Endothelial cell of umbilical vein (primary cell): ENCODE measurements at regions not wholly inside any gene's neighbourhood (a gene's known extent, or its start where the extent isn't known, plus 50 kb on each side); places are given as distances from the start of the nearest gene placed in this dataset.

Experiments used
- BruUV-seq: library from RNA; stranded (reverse); fragments of 400-500 nt; replicated peaks from 2 replicates; lab custom pipeline; 2021; lab: Mats Ljungman, UMichigan
- CTCF ChIA-PET: fragments of 300-600, 350-600 bp; sonication (Branson Sonifier 250); formaldehyde crosslinking; loops from one replicate; lab custom pipeline; 2021; ENCODE audit warnings: antibody characterized with exemption, inconsistent platforms; lab: Charles Lee
- POLR2A ChIA-PET: fragments of 300-600, 350-600 bp; sonication (Branson Sonifier 250); formaldehyde crosslinking; loops from one replicate; lab custom pipeline; 2021; ENCODE audit warnings: antibody characterized with exemption, inconsistent platforms; lab: Charles Lee
- DNase-seq: peaks from one replicate; pipeline ENCODE4 v3.0.0-alpha.2; 2011; ENCODE audit warnings: low read depth, low spot score
- FAIRE-seq: peaks from 2 replicates; lab custom pipeline; 2011; peaks lifted over from hg19 to GRCh38; lab: Jason Lieb, UNC
- H2AFZ ChIP-seq: 2 replicates; pipeline ENCODE4 v1.6.0; 2012; ENCODE audit warnings: low read depth, low read length, control low read depth, inconsistent platforms
- H3K27ac ChIP-seq: 2 replicates; pipeline ENCODE4 v1.5.1; 2011; ENCODE audit warnings: low read depth, mild to moderate bottlenecking, control low read depth, low read length, moderate library complexity; ENCODE audit not compliant: insufficient read depth
- H3K27me3 ChIP-seq, 2 experiments: 2 replicates each; pipeline versions ENCODE4 v1.6.0 to v1.6.1; 2011; ENCODE audit warnings: low read length in 2 of 2, mixed read lengths in 1 of 2; ENCODE audit not compliant: control insufficient read depth in 2 of 2, insufficient read depth in 2 of 2
- H3K36me3 ChIP-seq, 2 experiments: 2 replicates in 1 of 2; 3 replicates in 1 of 2; pipeline ENCODE4 v1.5.1; 2011; ENCODE audit warnings: low read length in 2 of 2, mild to moderate bottlenecking in 1 of 2, moderate library complexity in 1 of 2; ENCODE audit not compliant: control insufficient read depth in 2 of 2, insufficient read depth in 2 of 2; ENCODE audit errors: extremely low read depth in 1 of 2
- H3K4me1 ChIP-seq: 3 replicates; pipeline ENCODE4 v1.5.1; 2011; ENCODE audit warnings: mild to moderate bottlenecking, low read length; ENCODE audit not compliant: control insufficient read depth, insufficient read depth; ENCODE audit errors: extremely low read depth
- H3K4me2 ChIP-seq: 2 replicates; pipeline ENCODE4 v1.6.1; 2011; ENCODE audit warnings: low read length, control low read depth, mixed read lengths; ENCODE audit not compliant: insufficient read depth
- H3K4me3 ChIP-seq, 3 experiments: fragments of 200-600 bp in 1 of 3; sonication (generic), shearing (Covaris generic) in 1 of 3; replicated peaks in 1 of 3; 2 replicates each; pipeline ENCODE4 v1.5.1; 2011 to 2016; ENCODE audit warnings: control low read depth in 3 of 3, low read length in 3 of 3, mild to moderate bottlenecking in 2 of 3, inconsistent platforms in 1 of 3, low read depth in 1 of 3, moderate library complexity in 1 of 3; ENCODE audit not compliant: insufficient read depth in 1 of 3
- H3K79me2 ChIP-seq: 2 replicates; pipeline ENCODE4 v1.6.0; 2012; ENCODE audit warnings: low read length, inconsistent platforms; ENCODE audit not compliant: control insufficient read depth, insufficient read depth
- H3K9ac ChIP-seq: replicated peaks from 2 replicates; pipeline ENCODE3; 2011; ENCODE audit warnings: low read length, control low read depth; ENCODE audit not compliant: insufficient read depth; ENCODE audit errors: extremely low read depth
- H3K9me1 ChIP-seq: replicated peaks from 3 replicates; pipeline ENCODE4 v1.6.0; 2011; ENCODE audit warnings: mild to moderate bottlenecking, low read length; ENCODE audit not compliant: control insufficient read depth, insufficient read depth; ENCODE audit errors: extremely low read depth
- H3K9me3 ChIP-seq: replicated peaks from 2 replicates; pipeline ENCODE4 v1.5.1; 2012; ENCODE audit warnings: low read length, inconsistent platforms; ENCODE audit not compliant: control insufficient read depth, insufficient read depth
- H4K20me1 ChIP-seq: replicated peaks from 2 replicates; pipeline ENCODE3; 2011; ENCODE audit warnings: mild to moderate bottlenecking, low read length; ENCODE audit not compliant: control insufficient read depth, insufficient read depth; ENCODE audit errors: extremely low read depth
- EZH2 ChIP-seq: IDR thresholded peaks from 2 replicates; pipeline ENCODE4 v1.6.1; 2012; ENCODE audit warnings: borderline replicate concordance, low read depth, mild to moderate bottlenecking, moderate library complexity, low read length, inconsistent platforms; ENCODE audit not compliant: severe bottlenecking
- JUN ChIP-seq: IDR thresholded peaks from 2 replicates; pipeline ENCODE4 v1.6.1; 2011; ENCODE audit warnings: borderline replicate concordance, low read depth; ENCODE audit not compliant: insufficient read length, insufficient read depth
- POLR2AphosphoS5 ChIP-seq: IDR thresholded peaks from 2 replicates; pipeline ENCODE4 v1.6.1; 2012; ENCODE audit warnings: low read depth, mild to moderate bottlenecking, control low read depth, low read length, moderate library complexity; ENCODE audit not compliant: insufficient read depth
- dilution Hi-C: fragments of 300-500 bp; cut with MboI; formaldehyde crosslinking; loops from one replicate; pipeline ENCODE4 v1.15.0; 2019; ENCODE audit warnings: low sequenced_read_pairs; ENCODE audit not compliant: extremely low pct_ligation_motif_present
- intact Hi-C: fragments of 100-400 bp; cut with micrococcal nuclease; formaldehyde crosslinking; loops from one replicate; pipeline ENCODE4 v1.10.0; 2022
- TF ChIP-seq, protein P1 (sequence below), 2 donors: IDR thresholded peaks; 1 replicate in 1 of 2; 2 replicates in 1 of 2; pipeline ENCODE4 v1.5.1; 2011; ENCODE audit warnings: low read length in 2 of 2, mild to moderate bottlenecking in 2 of 2, moderate library complexity in 2 of 2, control low read depth in 1 of 2, inconsistent platforms in 1 of 2, low read depth in 1 of 2; ENCODE audit not compliant: insufficient read depth in 1 of 2; ENCODE audit errors: extremely low read depth in 1 of 2

DNA sequence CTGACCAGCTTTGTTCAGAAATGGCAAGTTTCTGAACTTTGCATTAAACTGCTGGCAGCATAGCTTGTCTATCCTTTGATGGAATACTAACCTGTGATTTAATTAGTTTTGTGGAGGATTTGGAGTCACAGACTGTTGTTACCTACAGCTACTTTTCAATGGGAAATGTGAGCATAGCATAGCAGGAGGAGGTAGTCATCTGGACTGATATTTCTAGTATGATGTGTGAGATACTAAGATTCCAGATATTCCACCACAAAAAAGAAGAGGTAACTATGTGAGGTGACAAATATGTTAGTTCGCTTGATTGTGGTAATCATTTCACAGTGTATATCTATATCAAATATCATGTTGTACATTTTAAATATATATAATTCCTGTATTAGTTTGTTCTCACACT lies 833.0 kb downstream of the SLC6A15 start:
- Histone ChIP-seq H3K9me1 (no peaks in the 10 kb centered on the region), H2AFZ (no peak overlapping the region), H3K9me3 (no peaks in the 10 kb centered on the region), H4K20me1 (no peaks in the 10 kb centered on the region), H3K27me3 (no peaks in the 10 kb centered on the region), H3K36me3 (no peaks in the 10 kb centered on the region), H3K9ac (no peak overlapping the region), H3K27ac (no peak overlapping the region), H3K79me2 (no peaks in the 10 kb centered on the region), H3K4me2 (no peak overlapping the region), H3K4me1 (no peaks in the 10 kb centered on the region), H3K4me3 (no peak overlapping the region)
- ChIA-PET CTCF (no interaction called here), POLR2A (no interaction called here)
- intact Hi-C loops = no loop called here
- dilution Hi-C loops = no loop called here
- DNase-seq (no peak), FAIRE-seq (no peak)
- TF ChIP-seq JUN (no peak), EZH2 (no peak)
- no TSS peak for BruUV-seq

DNA sequence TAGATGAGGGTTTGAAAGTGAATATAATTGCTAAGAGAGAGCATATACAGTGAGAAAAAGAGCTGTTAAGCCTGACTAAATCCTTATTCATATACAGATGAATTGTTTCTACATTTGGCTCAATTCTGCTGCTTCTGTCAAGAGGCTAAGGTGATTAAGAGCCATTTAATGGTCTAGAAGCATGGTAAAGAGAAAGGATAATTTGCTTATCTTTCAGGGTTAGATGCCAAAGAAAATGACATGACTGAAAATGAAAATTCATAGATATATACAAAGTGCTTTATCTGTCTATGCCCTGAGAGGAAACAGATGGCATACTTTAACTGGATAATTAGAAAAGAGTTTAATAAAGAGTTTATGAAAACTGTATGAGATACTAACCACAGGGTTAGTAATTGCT lies 834.9 kb downstream of the SLC6A15 start:
- DNase-seq = no peak
- Histone ChIP-seq H3K4me2 (no peak overlapping the region), H2AFZ (no peak overlapping the region), H3K27ac (no peak overlapping the region), H3K36me3 (no peaks in the 10 kb centered on the region), H3K9me1 (no peaks in the 10 kb centered on the region), H3K27me3 (no peaks in the 10 kb centered on the region), H3K79me2 (no peaks in the 10 kb centered on the region), H3K4me1 (no peaks in the 10 kb centered on the region), H3K9ac (no peak overlapping the region), H3K9me3 (no peaks in the 10 kb centered on the region), H4K20me1 (no peaks in the 10 kb centered on the region), H3K4me3 (no peak overlapping the region)
- no peak for TF ChIP-seq POLR2AphosphoS5
- TF ChIP-seq, protein P1, sequence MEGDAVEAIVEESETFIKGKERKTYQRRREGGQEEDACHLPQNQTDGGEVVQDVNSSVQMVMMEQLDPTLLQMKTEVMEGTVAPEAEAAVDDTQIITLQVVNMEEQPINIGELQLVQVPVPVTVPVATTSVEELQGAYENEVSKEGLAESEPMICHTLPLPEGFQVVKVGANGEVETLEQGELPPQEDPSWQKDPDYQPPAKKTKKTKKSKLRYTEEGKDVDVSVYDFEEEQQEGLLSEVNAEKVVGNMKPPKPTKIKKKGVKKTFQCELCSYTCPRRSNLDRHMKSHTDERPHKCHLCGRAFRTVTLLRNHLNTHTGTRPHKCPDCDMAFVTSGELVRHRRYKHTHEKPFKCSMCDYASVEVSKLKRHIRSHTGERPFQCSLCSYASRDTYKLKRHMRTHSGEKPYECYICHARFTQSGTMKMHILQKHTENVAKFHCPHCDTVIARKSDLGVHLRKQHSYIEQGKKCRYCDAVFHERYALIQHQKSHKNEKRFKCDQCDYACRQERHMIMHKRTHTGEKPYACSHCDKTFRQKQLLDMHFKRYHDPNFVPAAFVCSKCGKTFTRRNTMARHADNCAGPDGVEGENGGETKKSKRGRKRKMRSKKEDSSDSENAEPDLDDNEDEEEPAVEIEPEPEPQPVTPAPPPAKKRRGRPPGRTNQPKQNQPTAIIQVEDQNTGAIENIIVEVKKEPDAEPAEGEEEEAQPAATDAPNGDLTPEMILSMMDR (IDR thresholded peaks at IDR 0.05; ENCODE audit: extremely low read depth in 1 of 2, insufficient read depth in 1 of 2, low read depth in 1 of 2, low read length in 2 of 2) = no peak
- ChIA-PET CTCF (interaction anchor here (1.1 kb wide), 1 partner anchor 11 kb away, joined by 3 read pairs; no protein-coding TSS in a partner anchor), POLR2A (no interaction called here)
- BruUV-seq = no TSS peak
- intact Hi-C loops (no loop called here), dilution Hi-C loops (no loop called here)
- no peak for FAIRE-seq
